ENCODE measurements at regions not wholly inside any gene's neighbourhood (a gene's known extent, or its start where the extent isn't known, plus 50 kb on each side); places are given as distances from the start of the nearest gene placed in this dataset.

GRCh38 chr9:95626341-95626740 lies 109.6 kb upstream of the PTCH1 start:
- DNase-seq (ENCODE audit: low read depth in 1 of 2, low spot score in 1 of 2), result no peak

GRCh38 chr9:95623640-95624039 lies 106.9 kb upstream of the PTCH1 start:
- no peak for DNase-seq (ENCODE audit: low read depth in 1 of 2, low spot score in 1 of 2)

- DNase-seq (ENCODE audit: low read depth in 1 of 2, low spot score in 1 of 2), result no peak
These were observed 104.0 kb upstream of the PTCH1 start for GRCh38 chr9:95620722-95621121.

- DNase-seq (ENCODE audit: low read depth in 1 of 2, low spot score in 1 of 2), result no peak
These were observed 103.5 kb upstream of the PTCH1 start for GRCh38 chr9:95620314-95620713.

GRCh38 chr9:95615246-95615645 lies 98.5 kb upstream of the PTCH1 start:
- no peak for DNase-seq (ENCODE audit: low read depth in 1 of 2, low spot score in 1 of 2)

- DNase-seq (ENCODE audit: low read depth in 1 of 2, low spot score in 1 of 2), result no peak
These were observed 96.9 kb upstream of the PTCH1 start for GRCh38 chr9:95613670-95614069.

GRCh38 chr9:95611354-95611753 lies 94.6 kb upstream of the PTCH1 start:
- DNase-seq (ENCODE audit: low read depth in 1 of 2, low spot score in 1 of 2), result no peak

- DNase-seq (ENCODE audit: low read depth in 1 of 2, low spot score in 1 of 2), result no peak
These were observed 93.4 kb upstream of the PTCH1 start for GRCh38 chr9:95610006-95610785.

GRCh38 chr9:95609426-95609825 lies 92.7 kb upstream of the PTCH1 start:
- DNase-seq (ENCODE audit: low read depth in 1 of 2, low spot score in 1 of 2), result no peak

- no peak for DNase-seq (ENCODE audit: low read depth in 1 of 2, low spot score in 1 of 2)
These were observed 91.6 kb upstream of the PTCH1 start for GRCh38 chr9:95608341-95608740.

GRCh38 chr9:95607507-95607906 lies 90.7 kb upstream of the PTCH1 start:
- no peak for DNase-seq (ENCODE audit: low read depth in 1 of 2, low spot score in 1 of 2)

- no peak for DNase-seq (ENCODE audit: low read depth in 1 of 2, low spot score in 1 of 2)
These were observed 89.9 kb upstream of the PTCH1 start for GRCh38 chr9:95606489-95607350.

- DNase-seq (ENCODE audit: low read depth in 1 of 2, low spot score in 1 of 2), result no peak
These were observed 89.2 kb upstream of the PTCH1 start for GRCh38 chr9:95605816-95606488.

- DNase-seq (ENCODE audit: low read depth in 1 of 2, low spot score in 1 of 2), result no peak
These were observed 88.3 kb upstream of the PTCH1 start for GRCh38 chr9:95605101-95605500.

GRCh38 chr9:95598236-95598635 lies 81.5 kb upstream of the PTCH1 start:
- DNase-seq (ENCODE audit: low read depth in 1 of 2, low spot score in 1 of 2), result no peak

- DNase-seq (ENCODE audit: low read depth in 1 of 2, low spot score in 1 of 2), result no peak
These were observed 79.0 kb upstream of the PTCH1 start for GRCh38 chr9:95595721-95596295.

- no peak for DNase-seq (ENCODE audit: low read depth in 1 of 2, low spot score in 1 of 2)
These were observed 76.2 kb upstream of the PTCH1 start for GRCh38 chr9:95592931-95593330.

- DNase-seq (ENCODE audit: low read depth in 1 of 2, low spot score in 1 of 2), result no peak
These were observed 72.2 kb upstream of the PTCH1 start for GRCh38 chr9:95588724-95589588.

GRCh38 chr9:95587021-95587964 lies 70.5 kb upstream of the PTCH1 start:
- no peak for DNase-seq (ENCODE audit: low read depth in 1 of 2, low spot score in 1 of 2)
